NCI-H187 (cell line): ENCODE measurements at regions not wholly inside any gene's neighbourhood (a gene's known extent, or its start where the extent isn't known, plus 50 kb on each side); places are given as distances from the start of the nearest gene placed in this dataset.
"Not testable (repeated sequence)": the region's sequence is repeated elsewhere in the genome, so short reads cannot be mapped to it uniquely, and the experiment has no call there.

Source experiments
- DNase-seq, 2 experiments: peaks; one replicate each; lab custom pipeline; 2025; lab: John Stamatoyannopoulos, UW

DNA sequence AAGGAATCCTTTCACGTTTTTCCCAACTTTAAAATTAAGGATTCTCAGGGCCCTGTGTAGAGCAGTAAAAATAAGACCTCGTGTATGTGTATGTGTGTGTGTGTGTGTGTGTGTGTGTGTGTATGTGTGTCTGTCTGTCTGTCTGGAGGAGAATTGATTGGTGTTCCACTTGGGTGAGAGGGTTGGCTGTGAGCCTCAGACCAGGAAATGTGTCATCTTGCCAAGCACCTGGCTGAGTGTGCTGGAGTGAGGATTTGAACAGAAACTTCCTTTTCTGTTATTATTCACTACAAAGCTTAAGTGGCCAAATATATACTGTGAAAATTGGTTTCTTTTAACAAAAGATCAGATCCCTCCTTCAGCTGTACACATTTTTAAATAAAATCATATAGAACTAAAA is 103.6 kb upstream of the NUDT6 start:
- DNase-seq = not testable (repeated sequence)

DNA sequence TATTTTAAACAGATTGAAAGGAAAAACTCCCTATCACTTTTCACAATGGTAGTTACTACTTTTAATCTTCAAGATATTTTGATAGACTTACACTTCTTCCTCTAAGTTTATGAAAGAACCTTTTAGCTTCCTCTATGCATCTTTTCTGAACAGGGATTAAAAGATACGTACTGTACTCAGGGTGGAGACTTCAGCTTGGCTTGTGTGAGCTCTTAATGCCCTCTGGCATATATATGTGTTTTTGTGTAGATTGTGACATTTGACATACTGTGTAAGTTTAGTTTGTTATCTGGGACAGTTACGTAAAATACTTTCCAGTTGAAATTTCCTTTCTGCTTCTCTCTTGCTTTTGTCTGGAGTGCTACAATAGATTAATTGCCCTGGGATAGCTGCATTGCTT is 109.3 kb upstream of the NUDT6 start:
- DNase-seq = no peak

DNA sequence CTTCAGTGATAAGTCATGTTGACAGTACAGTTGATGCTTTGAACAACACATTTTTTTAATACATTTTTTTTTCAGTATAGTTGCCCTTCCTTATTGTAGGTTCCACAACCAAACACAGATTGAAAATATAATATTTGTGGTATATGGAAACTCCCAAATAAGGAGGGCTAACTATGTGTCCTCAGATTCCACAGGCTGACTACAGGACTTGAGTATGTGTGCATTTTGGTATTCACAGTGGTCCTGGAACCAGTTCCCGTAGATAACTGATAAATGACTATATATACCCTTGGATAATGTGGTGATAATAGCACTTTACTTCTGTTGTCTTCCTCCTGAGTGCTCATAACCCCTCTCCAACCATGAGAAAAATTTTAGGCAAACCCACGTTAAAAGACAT is 111.6 kb upstream of the NUDT6 start:
- DNase-seq = no peak

DNA sequence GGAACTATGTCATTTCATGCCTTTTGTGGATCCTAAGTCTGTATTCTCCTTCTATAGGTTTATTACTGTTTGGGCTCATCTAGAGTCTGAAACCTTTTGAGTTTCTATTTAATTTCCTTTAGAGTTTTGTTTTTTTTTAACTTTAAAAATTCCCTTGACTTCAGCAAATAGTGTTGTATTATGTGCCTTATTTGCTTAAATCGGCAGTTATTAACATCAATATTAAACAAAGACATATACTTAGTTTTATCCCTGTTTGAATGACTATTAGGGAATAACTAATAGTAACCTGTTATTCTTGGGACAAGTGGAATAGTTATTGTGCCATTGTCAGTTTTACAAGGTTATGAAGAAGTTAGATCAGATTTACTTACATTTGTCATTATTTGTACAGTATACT is 112.8 kb upstream of the NUDT6 start:
- DNase-seq = no peak

DNA sequence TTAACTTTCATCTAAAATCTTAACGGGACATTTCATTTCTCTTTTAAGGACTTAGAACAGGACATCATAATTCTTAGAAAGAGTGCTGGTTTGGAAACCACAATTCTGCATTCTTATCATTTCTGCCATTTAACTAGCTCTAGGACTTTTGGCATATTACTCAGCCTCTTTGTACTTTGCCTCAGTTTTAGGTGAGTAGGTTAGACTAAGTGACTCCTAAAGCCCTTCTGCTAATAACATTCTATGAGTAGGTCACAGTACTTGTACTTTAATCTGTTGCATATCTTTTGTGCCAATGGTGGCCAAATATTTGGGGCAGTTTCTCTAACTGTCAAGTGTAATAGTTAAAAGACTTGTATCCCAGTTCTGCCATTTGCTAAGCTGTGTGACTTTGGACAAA is 115.4 kb upstream of the NUDT6 start:
- no peak for DNase-seq

DNA sequence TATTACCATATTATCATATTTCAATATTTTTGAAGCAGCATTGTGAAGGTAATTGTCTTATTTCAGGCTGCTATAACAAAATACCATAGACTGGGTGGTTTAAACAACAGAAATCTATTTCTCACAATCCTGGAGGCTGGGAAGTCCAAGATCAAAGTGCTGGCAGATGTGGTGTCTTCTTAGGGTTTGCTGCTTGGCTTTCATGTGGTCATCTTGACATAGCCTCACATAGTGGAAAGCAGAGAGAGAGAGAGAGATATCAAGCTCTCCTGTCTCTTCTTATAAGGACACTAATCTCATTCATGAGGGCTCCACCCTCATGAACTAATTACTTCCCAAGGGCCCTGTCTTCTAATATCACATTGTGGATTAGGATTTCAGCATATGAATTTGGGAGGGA is 119.7 kb upstream of the NUDT6 start:
- no peak for DNase-seq

DNA sequence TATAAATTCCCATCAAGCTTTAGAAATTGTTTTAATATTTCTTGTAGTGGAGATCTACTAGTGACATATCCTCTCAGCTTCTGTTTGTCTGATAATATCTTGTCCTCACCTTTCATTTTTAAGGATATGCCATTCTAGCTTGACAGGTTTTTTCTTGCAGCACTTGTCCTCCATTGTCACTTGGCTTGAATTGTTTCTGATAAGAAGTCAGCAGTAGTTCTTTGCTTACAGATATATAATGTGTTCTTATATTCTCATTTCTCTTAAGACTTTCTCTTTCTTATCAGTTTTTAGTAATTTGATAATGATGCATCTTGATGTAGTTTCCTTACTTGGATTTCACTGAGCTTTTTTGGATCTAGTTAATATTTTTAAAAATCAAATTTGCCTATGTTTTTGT is 120.6 kb upstream of the NUDT6 start:
- no peak for DNase-seq

DNA sequence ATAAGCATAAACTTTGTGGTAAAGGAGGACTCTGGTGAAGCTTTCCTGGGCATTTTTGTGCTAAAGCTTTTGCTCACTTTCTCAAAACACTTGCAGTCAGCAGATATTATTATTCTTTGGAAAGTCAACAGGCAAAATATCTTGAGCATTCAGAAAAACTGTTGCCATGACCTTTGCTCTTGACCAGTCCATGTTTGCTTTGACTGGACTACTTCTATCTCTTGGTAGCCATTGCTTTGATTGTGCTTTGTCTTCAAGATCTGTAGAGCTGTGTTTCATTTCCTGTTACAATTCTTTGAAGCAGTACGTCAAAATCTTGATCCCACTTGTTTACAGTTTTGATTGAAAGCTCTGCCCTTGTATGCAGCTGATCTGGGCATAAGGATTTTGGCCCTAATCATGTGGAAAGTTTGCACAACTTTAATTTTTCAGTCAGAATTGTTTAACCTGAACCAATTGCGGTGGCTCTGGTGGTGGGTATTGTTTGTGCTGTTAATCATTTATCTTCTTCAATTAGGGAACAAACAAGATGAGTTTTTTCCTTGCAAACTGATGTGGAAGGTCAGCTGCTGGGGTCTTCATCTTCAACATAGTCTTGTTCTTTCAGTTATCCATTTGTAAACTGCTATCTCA is 121.5 kb upstream of the NUDT6 start:
- DNase-seq = no peak

DNA sequence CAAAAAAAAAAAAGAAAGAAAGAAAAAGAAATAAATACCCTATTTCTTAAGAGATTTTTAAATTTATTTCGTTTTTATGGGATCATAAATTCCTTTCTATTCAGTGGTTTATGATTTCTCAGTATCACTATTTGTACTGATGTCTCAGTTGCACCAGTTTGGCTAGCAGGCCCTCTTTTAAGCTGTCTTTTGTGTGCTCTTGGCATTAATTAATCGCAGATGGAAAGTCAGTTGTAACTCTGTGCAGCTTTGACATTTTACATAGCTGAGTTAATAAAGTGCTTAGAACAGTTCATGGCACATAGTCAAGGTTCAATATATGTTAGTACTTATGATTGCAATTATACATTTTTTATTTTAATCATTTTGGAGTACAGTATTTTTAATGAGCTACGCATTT is 123.7 kb upstream of the NUDT6 start:
- DNase-seq = no peak

DNA sequence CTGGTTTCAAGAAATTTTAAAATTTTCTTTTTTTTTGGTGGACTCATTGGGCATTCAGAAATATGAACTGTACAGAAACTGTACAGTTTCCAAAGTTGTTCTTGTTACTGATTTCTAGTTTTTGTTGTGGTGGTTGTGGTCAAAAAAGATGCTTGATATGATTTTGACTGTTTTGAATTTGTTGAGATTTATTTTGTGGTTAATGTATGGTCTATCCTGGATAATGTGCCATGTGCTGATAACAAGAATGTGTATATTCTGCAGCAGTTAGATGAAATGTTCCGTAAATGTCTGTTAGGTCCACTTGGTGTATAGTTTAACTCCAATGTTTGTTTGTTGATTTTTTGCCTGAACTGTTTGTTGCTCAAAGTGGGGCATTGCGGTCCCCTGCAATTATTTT is 127.6 kb upstream of the NUDT6 start:
- DNase-seq = no peak

DNA sequence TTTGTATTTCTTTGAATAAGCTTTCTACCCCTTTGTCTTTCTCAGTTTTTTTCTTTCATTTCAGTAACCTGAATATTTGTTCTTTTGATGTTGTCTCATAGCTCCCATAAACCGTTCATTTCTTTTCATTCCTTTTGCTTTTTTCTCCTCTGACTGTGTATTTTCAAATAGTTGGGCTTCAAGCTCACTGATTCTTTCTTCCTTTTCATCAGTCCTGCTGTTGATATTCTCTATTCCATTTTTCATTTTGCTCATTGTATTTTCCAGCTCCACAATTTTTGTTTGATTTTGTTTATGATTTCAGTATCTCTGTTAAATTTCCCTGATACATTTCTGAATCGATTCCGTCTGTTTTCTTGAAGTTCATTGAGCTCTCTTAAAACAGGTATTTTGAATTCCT is 129.6 kb upstream of the NUDT6 start:
- DNase-seq = no peak

DNA sequence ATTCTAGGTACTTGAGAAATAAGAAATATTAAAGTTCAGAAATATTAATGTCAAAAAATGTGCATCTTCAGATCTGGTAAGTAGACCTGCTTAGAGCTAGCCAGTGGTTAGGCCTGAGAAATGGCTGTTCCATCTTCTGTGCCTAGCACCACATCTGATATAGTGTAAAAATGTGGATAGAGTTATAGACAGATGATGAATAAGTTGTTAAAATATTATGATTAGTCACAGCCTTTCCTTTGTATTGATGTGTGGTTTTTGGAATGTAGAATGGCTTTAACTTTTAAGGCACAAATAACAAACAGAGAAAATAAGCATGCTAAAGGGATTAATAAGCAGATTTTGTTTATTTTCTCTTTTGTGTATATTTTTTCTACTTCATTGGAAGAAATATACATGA is 133.5 kb upstream of the NUDT6 start:
- DNase-seq = no peak

DNA sequence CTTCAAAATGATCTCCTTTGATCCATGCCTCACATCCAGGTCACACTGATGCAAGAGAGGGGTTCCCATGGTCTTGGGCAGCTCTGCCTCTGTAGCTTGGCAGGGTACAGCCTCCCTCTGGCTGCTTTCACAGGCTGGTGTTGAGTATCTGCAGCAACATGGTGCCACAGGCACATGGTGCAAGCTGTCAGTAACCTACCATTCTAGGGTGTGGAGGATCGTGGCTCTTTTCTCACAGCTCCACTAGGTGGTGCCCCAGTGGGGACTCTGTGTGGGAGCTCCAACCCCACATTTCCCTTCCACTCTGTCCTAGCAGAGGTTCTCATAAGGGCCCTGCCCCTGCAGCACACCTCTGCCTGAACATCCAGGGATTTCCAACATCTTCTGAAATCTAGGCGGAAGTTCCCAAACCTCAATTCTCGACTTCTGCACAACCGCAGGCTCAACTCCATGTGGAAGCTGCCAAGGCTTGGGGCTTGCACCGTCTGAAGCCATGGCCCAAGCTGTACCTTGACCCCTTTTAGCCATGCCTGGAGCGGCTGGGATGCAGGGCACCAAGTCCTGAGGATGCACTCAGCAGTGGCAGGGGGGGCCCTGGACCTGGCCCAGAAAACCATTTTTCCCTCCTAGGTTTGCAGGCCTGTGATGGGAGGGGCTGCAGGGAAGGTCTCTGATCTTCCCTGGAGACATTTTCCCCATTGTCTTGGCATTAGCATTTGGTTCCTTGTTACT is 137.8 kb upstream of the NUDT6 start:
- no peak for DNase-seq

DNA sequence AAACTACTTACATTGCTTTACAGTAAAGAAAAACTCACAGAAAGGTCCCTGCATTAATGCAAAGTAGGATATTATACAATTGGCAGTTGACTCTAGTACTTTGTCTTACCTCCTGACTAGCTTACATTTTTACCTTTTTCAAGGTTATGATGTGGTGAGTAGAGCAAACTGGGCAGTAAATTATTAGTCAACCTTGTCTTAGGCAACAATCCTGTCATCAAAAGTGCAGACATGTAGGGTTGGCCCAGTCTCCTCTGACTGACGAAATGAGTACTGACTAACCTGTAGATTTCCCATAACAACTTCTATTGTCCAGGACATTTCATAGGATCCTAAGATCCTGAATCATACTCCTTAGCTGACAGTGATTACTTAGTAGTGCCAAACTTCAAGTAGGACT is 142.0 kb upstream of the NUDT6 start:
- DNase-seq = no peak

DNA sequence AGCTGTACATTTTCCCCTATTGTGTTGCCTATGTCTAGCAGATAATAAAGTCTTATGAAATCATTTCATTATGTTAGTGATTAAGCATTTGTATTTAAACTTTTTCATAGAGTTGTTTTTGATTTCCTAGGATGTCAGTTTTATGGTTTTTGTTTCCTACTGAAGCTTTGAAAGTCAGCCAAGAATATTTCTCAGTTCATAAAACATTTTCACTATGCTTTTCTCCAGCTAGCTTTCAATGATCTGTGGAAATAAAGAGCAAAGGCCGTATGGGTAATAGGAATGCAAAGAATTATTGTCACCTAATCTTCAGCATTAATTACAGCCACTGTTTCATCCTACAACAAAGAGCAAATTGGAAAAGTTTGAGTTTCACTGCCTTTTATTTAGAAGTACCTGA is 145.7 kb upstream of the NUDT6 start:
- no peak for DNase-seq

DNA sequence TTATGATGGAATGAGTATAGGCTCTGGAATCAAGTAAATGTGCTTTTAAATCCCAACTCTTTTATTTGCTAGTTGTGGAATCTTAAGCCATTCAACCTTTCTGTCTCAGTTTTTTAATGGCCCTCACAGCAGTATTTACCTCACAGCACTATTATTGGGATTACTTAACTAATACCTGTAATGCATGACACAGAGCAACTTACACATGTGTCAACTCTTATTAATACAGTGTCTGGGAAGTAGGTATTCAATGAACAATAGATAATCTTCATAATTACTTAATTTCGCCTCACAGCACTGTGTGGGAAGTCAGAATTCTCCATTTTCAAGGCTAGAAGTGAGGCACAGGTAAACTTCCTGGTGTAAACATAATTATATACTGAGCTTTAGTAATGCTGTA is 149.7 kb upstream of the NUDT6 start:
- DNase-seq = no peak

DNA sequence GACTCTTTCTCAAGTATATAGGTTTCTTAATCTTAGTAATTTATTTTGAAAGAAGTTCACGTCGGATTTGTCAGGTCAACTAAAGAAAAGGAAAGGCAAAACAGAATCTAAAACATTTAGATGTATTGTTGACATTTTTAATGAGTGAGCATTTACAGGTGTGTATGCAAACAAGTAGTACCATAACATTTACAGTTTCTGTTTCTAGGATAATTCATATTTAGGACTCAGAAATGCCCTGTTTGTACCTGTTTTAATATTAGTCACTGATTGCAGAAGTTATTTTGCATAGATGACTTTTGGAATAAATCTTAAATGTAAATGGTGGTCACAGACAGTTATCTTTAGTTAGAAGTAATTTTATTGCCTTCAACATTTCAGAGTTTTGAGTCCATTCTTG is 151.3 kb upstream of the NUDT6 start:
- DNase-seq = no peak

DNA sequence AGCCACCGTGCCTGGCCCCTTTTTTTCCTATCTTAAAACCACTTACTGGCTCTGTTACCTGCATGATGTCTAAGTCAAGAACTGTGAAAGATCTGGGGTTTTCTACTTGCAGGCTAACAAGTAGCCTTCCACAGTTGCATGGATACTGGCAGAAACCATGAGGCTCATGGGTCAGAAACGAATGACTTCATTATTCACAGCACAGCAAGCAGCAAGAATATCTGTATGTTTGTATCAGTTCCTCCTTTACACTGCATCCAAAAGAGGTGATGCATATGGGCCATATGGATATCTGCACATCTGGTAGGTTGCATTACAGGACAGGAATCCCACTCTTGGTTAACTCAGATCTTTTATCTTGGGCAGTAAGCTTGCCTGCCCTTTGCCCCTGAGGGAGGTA is 154.9 kb upstream of the NUDT6 start:
- DNase-seq = no peak

DNA sequence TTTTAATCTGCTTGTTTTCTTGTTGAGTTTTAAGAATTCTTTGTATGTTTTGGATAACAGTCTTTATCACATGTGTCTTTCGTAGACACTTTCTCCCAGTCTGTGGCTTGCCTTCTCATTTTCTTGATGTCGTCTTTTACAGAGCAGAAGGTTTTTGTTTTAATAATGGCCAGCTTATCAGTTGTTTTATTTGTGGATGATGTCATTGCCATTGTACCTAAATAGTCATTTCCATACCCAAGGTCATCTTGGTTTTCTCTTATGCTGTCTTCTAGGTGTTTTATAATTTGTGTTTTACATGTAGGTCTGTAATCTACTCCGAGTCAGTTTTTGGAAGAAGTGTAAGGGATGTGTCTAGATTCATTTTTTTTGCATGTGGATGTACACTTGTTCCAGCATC is 159.6 kb upstream of the NUDT6 start:
- no peak for DNase-seq

DNA sequence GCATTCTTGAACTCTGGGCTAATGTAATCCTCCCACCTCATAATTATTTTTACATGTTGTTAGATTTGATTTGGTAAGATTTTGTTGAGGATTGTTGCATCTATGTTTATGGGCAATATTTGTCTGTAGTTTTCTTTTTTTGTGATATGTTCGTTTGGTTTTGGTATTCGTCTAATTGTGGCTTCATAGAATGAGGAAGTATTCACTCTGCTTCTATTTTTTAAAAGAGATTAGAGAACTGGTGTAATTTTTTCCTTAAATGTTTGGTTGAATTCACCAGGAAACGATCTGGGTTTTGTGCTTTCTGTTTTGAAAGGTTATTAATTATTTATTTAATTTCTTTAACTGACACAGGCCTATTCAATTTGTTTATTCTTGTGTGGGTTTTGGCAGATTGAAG is 161.2 kb upstream of the NUDT6 start:
- no peak for DNase-seq

DNA sequence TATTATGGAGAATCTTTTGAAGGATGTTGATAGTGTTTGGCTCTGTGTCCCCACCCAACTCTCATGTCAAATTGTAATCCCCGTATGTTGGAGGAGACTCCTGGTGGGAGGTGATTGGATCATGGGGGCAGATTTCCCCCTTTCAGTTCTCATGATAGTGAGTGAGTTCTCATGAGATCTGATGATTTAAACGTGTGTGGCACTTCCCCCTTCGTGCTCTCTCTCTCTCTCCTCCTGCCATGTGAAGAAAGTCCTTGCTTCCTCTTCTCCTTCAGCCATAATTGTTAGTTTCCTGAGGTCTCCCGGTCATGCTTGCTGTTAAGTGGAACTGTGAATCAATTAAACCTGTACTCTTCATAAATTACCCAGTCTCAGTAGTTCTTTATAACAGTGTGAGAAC is 166.1 kb upstream of the NUDT6 start:
- DNase-seq = no peak

DNA sequence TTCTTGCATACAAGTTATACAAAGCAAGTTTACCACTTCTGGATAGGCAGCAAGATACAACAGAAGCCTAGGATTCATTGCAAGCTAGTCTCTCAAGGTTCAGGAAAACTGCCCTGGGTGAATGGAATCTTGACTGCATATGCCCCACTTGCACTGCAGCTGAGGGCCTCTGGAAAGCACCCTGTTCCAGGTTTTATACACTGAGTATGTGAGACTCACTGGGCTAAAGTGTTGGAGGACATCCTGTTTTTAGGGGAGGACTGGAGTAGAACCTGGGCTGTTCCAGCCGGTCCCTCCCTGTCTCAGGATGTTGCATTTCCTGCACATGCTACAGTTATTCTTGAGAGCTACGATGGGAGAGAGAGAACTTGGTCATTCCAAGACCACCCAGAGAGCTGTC is 168.5 kb upstream of the NUDT6 start:
- no peak for DNase-seq

DNA sequence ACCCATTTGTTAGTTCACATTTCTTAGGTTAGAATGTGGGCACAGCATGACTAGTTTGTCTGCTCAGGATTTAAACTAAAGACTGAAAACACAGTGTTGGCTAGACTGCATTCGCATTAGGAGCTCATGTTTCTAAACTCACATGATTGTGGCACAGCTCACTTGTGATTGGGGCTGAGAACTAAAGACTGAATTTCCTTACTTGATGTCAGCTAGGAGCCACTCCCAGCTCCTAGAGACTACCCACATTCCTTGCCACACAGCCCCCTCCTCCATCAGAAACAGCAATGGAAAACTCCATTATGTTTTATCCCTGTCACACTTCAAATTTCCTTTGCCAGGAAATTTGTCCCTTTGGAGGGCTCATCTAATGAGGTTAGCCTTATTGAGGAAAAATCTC is 170.2 kb upstream of the NUDT6 start:
- DNase-seq = no peak

DNA sequence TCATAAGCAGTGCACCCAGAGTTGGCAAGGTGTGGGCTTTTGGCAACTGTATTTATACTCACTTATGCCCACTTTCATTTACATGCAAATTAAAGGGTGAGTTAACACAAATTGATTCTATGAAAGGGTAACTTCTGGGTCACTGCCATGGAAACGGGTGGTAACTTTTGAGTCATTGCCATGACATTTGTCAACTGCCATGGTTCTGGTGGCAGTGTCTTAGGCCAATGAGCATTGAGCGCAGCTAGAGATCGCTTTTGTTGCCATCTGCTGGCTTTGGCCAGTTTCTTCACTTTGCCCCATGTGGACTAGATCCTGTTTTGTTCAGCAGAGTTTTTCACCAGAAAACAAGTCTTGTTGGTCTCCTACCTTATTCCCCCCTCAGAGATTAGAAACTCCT is 170.8 kb upstream of the NUDT6 start:
- DNase-seq = no peak
